IPS-NIHi11 (cell line): ENCODE measurements at regions not wholly inside any gene's neighbourhood (a gene's known extent, or its start where the extent isn't known, plus 50 kb on each side); places are given as distances from the start of the nearest gene placed in this dataset.

Source experiments
- DNase-seq: peaks from one replicate; pipeline ENCODE4 v3.0.0; 2012; ENCODE audit warnings: mixed read lengths, low spot score

GRCh38 chr2:481388-481787 lies 193.5 kb upstream of the ALKAL2 start:
- no peak for DNase-seq

GRCh38 chr2:479490-480176 lies 191.7 kb upstream of the ALKAL2 start:
- no peak for DNase-seq

- DNase-seq = peak; percentile 30
Observed at GRCh38 chr2:479031-479430, 191.1 kb upstream of the ALKAL2 start.

DNA sequence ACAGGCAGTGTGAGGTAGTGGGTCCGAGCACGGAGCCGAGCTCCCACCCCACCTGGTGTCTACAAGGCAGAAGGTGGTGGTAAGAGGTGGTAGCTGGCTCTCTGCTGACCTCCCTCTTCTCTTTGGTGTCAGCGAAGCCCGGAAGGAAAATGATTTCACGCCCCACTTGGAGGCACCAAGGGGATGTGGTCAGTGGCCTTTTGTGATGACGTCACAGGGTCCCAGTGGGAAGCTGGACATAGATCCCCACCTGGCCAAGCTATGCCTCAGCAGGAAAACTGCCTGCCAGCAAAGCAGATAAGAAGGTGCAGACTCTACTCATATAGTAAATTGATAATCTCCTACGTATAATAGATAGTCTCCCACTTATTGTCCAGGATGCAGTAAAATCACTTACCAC lies 183.7 kb upstream of the ALKAL2 start:
- no peak for DNase-seq

DNA sequence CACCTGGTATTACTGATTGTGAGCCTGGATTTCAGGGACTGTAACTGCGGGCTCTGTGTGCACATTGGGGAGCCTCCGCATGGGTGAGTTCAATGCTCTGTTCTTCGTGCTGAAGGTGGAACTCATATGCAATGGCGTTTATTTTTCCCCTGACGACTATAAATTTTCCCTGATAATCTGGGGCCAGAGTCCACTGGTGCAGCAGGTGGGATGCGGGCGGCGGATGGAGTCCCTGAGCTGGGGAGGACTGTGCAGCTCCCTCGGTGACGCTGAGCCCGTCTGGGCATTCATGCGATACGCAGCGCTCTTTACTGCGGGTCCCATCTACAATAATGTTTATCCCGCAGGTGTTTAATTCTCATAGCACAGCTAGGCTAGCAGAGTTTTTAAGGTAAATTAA lies 181.6 kb upstream of the ALKAL2 start:
- no peak for DNase-seq

DNA sequence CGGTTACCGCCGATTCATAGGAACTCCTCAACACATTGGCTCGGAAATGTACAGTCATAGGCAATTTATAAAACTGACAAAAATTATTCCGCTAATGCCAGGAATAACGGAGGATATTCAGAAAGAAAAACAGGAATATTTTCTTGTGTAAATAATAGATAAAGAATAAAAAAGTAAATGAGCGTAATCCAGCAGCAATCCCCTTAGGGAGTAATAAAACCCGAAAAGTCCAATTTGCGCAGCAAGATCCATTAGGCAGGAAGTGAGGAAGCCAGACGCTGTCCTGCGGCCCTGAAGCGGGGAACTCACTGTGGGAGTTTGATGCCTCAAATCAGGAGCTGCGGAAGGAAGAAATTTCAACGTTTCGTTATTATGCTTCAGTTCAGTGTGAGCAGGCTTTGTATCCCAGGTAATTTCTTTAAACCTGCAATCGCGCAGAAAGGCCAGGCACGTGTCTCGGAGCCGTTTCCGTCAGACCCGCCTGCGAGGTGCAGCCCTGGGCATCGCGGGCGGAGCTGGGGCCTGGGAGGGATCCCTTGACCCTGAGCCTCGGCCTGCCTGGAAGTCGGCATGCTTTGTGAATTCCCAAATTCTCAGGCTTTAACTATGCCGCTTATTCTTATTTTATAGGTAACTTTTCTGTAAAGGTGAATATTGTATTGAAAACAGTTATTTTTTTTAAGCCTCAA lies 180.9 kb upstream of the ALKAL2 start:
- DNase-seq = no peak

DNA sequence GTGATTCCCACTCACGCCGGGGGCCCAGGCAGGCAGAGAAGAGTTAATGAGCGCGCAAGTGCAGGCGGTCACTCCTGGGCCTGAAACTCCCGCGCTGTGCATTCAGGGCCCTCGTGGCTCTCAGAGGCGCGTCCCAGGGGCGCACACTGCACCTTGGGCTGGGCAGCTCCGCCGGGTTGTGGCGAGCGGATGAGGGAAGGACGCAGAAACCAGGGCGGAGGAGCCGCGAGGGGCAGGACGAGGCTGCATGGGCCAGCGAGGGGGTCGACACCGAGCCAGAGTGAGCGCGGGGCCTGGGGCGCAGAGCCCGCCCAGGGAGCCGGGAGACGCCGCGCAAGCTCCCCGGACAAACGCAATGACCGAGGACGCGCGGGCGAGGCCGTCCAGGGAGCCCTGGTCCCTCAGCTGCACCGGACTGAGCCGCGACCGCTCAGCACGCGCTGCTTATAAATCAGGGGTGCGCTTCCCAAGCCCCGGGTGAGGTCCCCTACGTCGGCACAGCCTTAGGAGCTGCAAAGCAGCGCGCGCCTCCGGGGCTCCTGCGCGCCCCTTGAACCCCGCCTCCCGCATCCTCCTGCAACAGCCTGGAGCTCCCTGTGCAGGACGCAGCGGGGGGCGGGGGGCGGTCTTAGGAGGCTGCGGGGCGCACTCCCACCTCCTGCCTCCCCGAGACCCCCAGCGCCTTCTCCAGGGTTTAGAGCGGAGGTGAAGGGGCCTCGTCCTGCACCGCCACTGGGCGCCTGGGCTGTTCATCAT lies 180.2 kb upstream of the ALKAL2 start:
- DNase-seq = no peak

DNA sequence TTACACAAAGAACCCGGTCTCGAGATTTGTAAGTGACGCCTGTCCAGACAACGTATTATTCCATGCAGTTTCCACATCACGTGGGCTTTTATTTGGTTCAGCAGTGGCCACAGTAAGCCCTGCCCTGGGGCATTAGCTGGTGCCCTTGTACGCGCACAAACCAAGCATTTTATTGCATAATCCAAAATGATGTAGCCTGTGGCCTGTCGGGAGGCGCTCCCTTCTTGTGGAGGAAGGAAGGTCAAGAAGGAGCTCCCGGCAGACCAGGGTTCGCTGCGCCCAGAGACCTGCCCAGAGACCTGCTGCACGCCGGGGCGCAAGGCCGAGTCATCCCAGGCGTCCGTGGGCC lies 179.6 kb upstream of the ALKAL2 start:
- no peak for DNase-seq

DNA sequence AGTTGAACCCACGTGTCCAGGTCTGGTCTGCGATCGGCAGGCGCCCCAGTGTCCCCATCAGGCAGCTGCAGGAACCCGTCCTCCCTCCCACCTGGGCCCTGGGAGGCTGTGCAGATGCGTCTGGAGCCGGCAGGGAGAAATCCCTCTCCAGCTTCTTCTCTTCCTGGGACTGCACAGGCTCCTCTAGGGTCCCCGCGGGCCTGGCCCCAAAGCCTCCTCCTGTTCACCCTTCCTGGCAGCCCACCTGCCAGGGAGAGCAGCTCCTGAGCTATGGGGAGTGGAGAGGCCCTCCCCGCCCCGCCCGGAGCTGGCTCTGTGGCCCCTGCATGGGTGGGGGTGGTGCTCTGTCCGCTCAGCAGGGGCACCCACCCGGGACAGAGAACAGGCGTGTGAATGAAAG lies 179.2 kb upstream of the ALKAL2 start:
- no peak for DNase-seq

GRCh38 chr2:464562-465309 lies 176.8 kb upstream of the ALKAL2 start:
- DNase-seq = no peak

GRCh38 chr2:460861-461260 lies 173.0 kb upstream of the ALKAL2 start:
- no peak for DNase-seq

DNA sequence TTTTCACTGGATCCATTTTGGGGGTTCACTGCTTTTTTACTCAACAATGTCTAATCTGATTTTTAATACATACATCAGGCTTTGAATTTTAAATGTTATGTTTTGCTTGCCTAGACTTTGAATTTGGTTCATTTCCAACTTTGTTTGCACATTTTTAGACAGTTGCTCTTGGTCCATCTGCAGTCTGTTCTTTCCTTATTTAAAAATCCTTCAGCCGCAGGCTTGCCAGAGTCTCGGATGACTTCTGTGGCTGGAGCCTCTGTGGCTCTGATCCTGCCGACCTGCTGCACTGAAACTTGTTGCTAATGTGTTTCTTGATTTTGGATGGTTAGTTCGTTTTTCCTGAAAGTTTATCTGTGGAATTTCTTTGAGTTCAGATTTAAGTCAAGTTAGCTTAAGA lies 172.0 kb upstream of the ALKAL2 start:
- DNase-seq = no peak

GRCh38 chr2:458425-458815 lies 170.5 kb upstream of the ALKAL2 start:
- DNase-seq = no peak

- DNase-seq = no peak
Observed at GRCh38 chr2:457792-458424, 170.0 kb upstream of the ALKAL2 start.

GRCh38 chr2:457262-457661 lies 169.4 kb upstream of the ALKAL2 start:
- no peak for DNase-seq

DNA sequence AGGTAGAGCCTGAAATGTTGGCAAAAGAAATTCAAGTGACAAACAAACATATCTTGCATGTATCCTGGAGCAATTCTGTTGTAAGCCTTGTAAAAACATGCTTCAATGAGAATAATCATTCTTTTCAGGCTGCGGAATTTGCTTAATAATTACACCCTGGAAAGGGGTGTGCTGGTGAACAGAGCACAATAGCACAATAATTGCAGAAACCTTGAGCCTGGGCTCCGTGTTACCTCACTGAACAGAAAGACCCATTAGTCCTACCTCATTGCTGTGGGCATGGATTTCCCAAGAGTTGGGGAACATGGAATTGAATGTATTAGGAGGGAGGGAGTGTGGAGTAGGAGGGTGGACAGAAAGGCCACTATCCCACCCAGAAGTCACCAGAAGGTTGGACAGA lies 168.0 kb upstream of the ALKAL2 start:
- no peak for DNase-seq

GRCh38 chr2:455015-455705 lies 167.3 kb upstream of the ALKAL2 start:
- DNase-seq = no peak

DNA sequence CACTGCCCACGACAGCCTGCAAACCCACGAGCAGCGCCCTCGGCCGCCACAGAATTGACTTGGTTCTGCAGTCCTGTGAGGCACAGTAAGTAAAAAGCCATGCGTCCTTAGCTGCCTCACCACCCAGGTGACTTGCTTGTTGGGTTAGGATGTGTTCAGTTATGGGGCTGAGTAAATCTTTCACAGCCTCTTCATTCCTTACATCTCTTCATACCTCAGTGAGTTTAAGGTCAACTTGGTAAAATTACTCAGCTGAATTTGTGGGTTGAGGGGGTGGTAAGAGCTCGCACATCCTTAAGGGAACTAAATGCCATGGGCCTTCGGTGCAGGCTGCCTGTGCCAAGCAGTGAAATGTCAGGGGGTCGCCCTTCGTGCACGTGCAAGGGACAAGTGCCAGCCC lies 165.2 kb upstream of the ALKAL2 start:
- DNase-seq = no peak

DNA sequence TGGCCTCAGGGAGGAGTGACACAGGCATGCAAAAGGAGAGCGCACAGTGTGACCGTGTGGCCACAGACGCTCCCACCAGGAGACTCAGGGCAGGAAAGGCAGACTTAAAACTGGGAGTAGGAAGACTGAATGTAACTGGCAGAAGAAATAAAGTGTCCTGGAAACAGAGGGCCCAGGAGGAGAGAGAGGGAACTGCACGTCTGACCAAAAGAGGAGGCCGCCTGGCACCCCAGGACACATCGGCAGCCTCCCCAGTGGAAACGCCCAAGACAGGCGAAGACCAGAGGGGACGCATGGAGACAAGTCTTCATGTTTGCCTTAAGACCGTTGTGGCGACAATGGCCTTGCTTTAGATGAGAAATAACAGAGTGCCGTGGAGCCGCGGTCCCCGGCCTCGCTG lies 163.6 kb upstream of the ALKAL2 start:
- no peak for DNase-seq

DNA sequence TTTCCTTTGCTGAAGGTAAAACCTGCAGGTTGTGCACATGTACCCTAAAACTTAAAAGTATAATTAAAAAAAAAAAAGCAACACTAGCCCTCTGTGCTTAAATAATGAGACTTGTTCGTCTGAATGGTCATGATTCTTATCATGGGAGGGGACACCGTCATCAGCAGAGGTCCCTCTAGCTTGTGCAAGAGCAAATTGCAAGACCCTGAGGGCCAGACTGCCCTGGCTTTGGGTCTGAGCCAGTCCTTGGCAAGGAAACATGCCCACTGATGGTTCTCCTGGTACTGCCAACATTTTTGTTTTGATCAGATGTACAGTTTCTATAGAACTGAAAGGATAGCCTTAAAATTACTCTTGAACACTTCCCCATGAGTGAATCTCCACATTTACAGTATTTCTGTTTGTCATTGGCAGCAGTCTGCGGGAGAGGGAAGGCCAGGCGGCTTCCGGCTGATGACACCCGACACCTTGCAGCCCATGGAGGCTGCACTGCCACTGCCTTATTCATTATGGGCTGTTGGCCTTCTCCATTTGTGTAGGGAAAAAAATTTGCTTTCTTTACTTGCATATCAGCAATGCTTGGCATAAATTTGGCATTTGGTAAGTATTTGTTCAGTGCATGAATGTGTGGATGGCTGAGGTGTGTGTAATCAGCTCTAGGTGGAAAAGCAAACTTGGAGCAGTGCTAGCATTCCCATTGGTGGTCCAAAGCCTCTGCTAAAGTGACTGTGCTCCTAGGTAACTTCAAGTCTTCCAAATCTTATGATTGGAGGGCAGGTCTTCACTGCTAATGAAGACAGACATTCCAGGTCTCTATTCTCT lies 161.6 kb upstream of the ALKAL2 start:
- no peak for DNase-seq
